Prostate gland (tissue), 2 donors: ENCODE measurements at regions not wholly inside any gene's neighbourhood (a gene's known extent, or its start where the extent isn't known, plus 50 kb on each side); places are given as distances from the start of the nearest gene placed in this dataset.
"Not testable (repeated sequence)": the region's sequence is repeated elsewhere in the genome, so short reads cannot be mapped to it uniquely, and the experiment has no call there.

ENCODE experiments used
- DNase-seq: peaks from one replicate; pipeline ENCODE4 v3.0.0-alpha.2; 2019; ENCODE audit warnings: low spot score
- H3K27ac ChIP-seq, 2 donors: fragments of 200-600 bp; sonication (generic); 2 replicates each; pipeline ENCODE4 v1.5.1; 2017 to 2019
- H3K27me3 ChIP-seq: fragments of 200-600 bp; sonication (generic); replicated peaks from 2 replicates; pipeline ENCODE4 v1.5.1; 2019; ENCODE audit not compliant: insufficient read depth
- H3K36me3 ChIP-seq, 2 donors: fragments of 200-600 bp; sonication (generic); 1 replicate in 1 of 2; 2 replicates in 1 of 2; pipeline versions ENCODE4 v1.5.1 to v1.8.1; 2017 to 2019
- H3K4me1 ChIP-seq: fragments of 200-600 bp; sonication (generic); replicated peaks from 2 replicates; pipeline ENCODE4 v1.5.1; 2019
- H3K4me3 ChIP-seq, 2 donors: fragments of 200-600 bp; sonication (generic); 2 replicates each; pipeline ENCODE4 v1.5.1; 2017 to 2019
- H3K9me3 ChIP-seq: fragments of 200-600 bp; sonication (generic); 2 replicates; pipeline ENCODE4 v1.5.1; 2017
- POLR2A ChIP-seq: fragments of 450-650 bp; IDR thresholded peaks from one replicate; pipeline ENCODE4 v1.6.1; 2016; ENCODE audit warnings: antibody characterized with exemption, mild to moderate bottlenecking
- POLR2AphosphoS5 ChIP-seq: sonication (generic); formaldehyde crosslinking; IDR thresholded peaks from one replicate; pipeline ENCODE4 v1.6.1; 2017; ENCODE audit warnings: antibody characterized with exemption
- WGBS: methylation state at CpG from one replicate; pipeline ENCODE4 v1.1.5; 2018; 5-methylcytosine and 5-hydroxymethylcytosine counted together
- intact Hi-C: fragments of 100-400 bp; cut with DNase I; formaldehyde crosslinking; loops from one replicate; pipeline ENCODE4 v1.14.2; 2022
- TF ChIP-seq, protein P1 (sequence below), 4 experiments: fragments of 200-600 bp in 2 of 4; fragments of 450-650 bp in 2 of 4; sonication (generic) in 2 of 4; IDR thresholded peaks; 1 replicate in 3 of 4; 2 replicates in 1 of 4; pipeline ENCODE4 v1.5.1; 2016 to 2019; ENCODE audit warnings: antibody characterized with exemption in 4 of 4, mild to moderate bottlenecking in 2 of 4, moderate library complexity in 2 of 4

DNA sequence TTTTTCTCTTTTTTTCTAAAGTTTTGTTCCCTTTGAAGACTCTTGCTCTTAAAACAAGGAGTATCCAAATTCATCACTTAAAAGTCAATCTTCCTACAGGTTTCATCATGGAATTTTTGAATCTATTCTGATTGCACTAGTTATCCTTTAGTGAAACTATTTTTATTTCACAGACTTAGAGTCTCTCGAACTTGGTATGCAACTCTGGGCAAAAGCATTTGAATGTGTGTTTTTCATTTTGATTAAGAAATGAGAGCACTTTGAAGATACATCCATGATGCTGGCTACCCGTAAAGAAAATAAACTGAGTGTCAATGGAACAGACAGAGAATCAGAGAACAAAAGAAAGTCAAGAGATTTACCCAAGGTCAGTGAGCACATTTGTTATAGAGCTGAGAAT is 586.5 kb downstream of the EPM2A start:
- WGBS, result 72% methylated on average over 2 of the region's 2 CpGs
- no peaks in the 10 kb centered on the region for H3K36me3 ChIP-seq
- intact Hi-C loops, result no loop called here
- H3K4me3 ChIP-seq, result no peak overlapping the region
- no peaks in the 10 kb centered on the region for H3K4me1 ChIP-seq
- no peak overlapping the region for H3K27ac ChIP-seq
- TF ChIP-seq, protein P1, sequence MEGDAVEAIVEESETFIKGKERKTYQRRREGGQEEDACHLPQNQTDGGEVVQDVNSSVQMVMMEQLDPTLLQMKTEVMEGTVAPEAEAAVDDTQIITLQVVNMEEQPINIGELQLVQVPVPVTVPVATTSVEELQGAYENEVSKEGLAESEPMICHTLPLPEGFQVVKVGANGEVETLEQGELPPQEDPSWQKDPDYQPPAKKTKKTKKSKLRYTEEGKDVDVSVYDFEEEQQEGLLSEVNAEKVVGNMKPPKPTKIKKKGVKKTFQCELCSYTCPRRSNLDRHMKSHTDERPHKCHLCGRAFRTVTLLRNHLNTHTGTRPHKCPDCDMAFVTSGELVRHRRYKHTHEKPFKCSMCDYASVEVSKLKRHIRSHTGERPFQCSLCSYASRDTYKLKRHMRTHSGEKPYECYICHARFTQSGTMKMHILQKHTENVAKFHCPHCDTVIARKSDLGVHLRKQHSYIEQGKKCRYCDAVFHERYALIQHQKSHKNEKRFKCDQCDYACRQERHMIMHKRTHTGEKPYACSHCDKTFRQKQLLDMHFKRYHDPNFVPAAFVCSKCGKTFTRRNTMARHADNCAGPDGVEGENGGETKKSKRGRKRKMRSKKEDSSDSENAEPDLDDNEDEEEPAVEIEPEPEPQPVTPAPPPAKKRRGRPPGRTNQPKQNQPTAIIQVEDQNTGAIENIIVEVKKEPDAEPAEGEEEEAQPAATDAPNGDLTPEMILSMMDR (IDR thresholded peaks at IDR 0.05), result no peak
- no peak for TF ChIP-seq POLR2A
- TF ChIP-seq POLR2AphosphoS5, result no peak
- no peaks in the 10 kb centered on the region for H3K27me3 ChIP-seq
- no peak for DNase-seq
- no peaks in the 10 kb centered on the region for H3K9me3 ChIP-seq

DNA sequence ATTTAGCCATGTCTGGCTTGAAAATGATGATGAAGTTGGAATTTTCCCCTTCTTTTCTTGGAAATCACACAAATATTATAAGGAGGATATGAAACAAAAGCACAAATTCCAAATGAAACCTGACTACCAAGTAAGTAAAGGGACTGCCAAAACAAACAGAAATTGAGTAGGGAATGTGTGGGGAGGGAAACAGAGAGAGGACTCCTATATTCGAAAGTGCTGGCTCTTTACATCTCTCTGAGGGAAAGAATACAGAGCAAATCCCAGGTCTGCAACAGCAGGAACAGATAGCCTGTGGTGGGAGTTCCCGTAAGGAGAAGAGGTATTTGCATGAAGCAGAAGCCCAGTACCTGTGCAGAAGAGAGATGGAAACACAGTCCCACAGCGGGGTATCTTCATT is 583.7 kb downstream of the EPM2A start:
- no peak overlapping the region for H3K27ac ChIP-seq
- H3K36me3 ChIP-seq, result no peaks in the 10 kb centered on the region
- no peak overlapping the region for H3K4me3 ChIP-seq
- DNase-seq, result no peak
- 52% methylated on average over 3 of the region's 3 CpGs for WGBS
- no peaks in the 10 kb centered on the region for H3K27me3 ChIP-seq
- H3K4me1 ChIP-seq, result no peaks in the 10 kb centered on the region
- TF ChIP-seq POLR2A (no peak), POLR2AphosphoS5 (no peak)
- TF ChIP-seq, protein P1 (IDR thresholded peaks at IDR 0.05), result no peak
- H3K9me3 ChIP-seq, result no peaks in the 10 kb centered on the region
- intact Hi-C loops, result no loop called here

DNA sequence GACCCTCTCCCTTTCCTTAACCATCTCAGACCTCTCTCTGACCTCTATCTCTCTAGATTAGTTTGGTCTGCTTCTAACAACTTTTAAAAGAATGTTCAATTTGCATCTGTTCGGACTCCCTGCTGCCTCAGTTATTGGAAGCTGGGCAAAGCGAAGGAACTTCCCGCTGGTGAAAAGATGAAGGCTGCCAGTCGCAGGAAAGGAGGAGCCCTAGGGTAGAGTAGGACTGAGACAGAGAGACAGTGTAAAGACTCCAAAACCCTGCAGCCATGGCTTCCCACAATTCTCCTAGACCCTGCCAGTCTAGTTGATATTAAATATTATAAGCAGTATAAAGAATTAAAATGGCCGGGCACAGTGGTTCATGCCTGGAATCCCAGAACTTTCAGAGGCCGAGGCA is 581.8 kb downstream of the EPM2A start:
- intact Hi-C loops, result no loop called here
- TF ChIP-seq POLR2AphosphoS5 (no peak), POLR2A (no peak)
- TF ChIP-seq, protein P1 (IDR thresholded peaks at IDR 0.05), result no peak
- 93% methylated on average over 6 of the region's 6 CpGs for WGBS
- no peak for DNase-seq
- H3K36me3 ChIP-seq, result no peaks in the 10 kb centered on the region
- no peaks in the 10 kb centered on the region for H3K9me3 ChIP-seq
- H3K27ac ChIP-seq, result no peak overlapping the region
- H3K4me3 ChIP-seq, result no peak overlapping the region
- no peaks in the 10 kb centered on the region for H3K4me1 ChIP-seq
- no peaks in the 10 kb centered on the region for H3K27me3 ChIP-seq

DNA sequence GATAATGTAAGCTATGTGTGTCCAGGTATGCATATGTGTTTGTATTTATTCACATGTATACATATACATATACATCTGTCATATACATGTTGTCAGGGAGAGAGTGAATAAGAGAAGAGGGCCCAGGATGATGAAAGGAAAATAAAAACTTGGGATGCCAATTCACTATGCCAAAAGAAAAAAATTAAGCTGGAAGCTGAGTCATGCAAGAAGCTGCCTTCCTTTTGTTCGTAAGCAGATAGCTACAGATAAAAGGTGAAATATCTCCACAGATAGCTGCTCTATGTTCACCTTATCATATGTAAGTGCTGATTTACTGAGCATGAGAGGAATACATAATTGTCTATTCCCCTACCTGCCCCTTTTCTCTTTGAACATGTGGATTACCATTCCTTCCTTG is 579.9 kb downstream of the EPM2A start:
- DNase-seq, result no peak
- 83% methylated on average over 1 of the region's 1 CpG for WGBS
- intact Hi-C loops, result no loop called here
- H3K9me3 ChIP-seq, result no peaks in the 10 kb centered on the region
- no peak overlapping the region for H3K27ac ChIP-seq
- H3K4me1 ChIP-seq, result no peaks in the 10 kb centered on the region
- TF ChIP-seq, protein P1 (IDR thresholded peaks at IDR 0.05), result no peak
- H3K36me3 ChIP-seq, result no peaks in the 10 kb centered on the region
- no peak overlapping the region for H3K4me3 ChIP-seq
- no peaks in the 10 kb centered on the region for H3K27me3 ChIP-seq

DNA sequence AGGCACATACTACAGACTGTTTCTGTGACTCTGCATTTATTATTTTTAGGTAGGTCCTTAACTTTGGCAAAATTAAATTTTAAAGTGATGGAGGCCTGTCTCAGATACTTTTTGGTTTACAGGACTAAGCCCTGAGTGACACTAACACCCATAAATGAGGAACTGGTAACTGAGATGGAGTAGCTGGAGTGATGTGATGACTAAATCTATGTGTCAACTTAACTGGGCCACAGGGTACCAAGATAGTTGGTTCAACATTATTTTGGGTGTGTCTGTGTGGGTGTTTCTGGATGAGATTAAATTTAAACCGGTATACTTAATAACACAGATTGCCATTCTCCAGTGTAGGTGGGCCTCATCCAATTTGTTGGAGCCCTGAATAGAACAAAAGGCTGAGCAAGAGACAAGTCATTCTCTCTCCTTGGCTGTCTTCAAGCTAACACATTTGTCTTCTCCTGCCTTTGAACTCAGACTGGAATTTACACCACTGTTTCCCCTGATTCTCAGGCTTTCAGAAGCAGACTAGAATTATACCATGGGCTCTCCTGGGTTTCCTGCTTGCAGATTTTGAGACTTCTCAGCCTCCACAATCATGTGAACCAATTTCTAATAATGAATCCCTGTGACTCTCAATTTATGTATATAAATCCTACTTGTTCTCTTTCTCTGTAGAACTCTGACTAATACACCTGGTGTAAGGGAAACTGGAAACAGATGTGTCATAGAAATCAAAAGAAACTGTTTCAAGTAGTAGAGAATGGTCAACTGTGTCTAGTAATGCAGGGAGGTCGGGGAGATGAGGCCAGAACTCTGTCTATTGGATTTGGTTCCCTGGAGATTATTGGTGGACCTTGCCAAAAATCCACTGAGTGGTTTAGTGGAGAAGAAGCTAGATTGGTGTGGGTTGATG is 579.2 kb downstream of the EPM2A start:
- DNase-seq, result no peak
- Histone ChIP-seq H3K27me3 (no peaks in the 10 kb centered on the region), H3K4me1 (no peaks in the 10 kb centered on the region), H3K27ac (no peak overlapping the region), H3K4me3 (no peak overlapping the region), H3K36me3 (no peaks in the 10 kb centered on the region), H3K9me3 (no peaks in the 10 kb centered on the region)
- TF ChIP-seq, protein P1 (IDR thresholded peaks at IDR 0.05), result no peak
- no peak for TF ChIP-seq POLR2A
- WGBS, result 81% methylated on average over 2 of the region's 2 CpGs
- intact Hi-C loops, result no loop called here

DNA sequence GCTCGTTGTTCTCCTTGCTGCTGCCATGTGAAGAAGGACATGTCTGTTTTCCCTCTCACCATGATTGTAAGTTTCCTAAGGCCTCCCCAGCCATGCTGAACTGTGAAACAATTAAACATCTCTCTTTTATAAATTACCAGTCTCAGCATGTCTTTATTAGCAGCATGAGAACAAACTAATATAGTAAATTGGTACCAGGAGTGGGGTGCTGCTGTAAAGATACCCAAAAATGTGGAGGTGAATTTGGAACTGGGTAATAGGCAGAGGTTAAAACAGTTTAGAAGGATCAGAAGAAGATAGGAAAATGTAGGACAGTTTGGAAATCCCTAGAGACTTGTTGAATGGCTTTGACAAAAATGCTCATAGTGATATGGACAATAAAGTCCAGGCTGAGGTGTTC is 576.7 kb downstream of the EPM2A start:
- H3K27ac ChIP-seq, H3K36me3 ChIP-seq, H3K27me3 ChIP-seq, intact Hi-C loops, H3K9me3 ChIP-seq, H3K4me3 ChIP-seq, H3K4me1 ChIP-seq, DNase-seq: not testable (repeated sequence)
- 90% methylated on average over 1 of the region's 1 CpG for WGBS
